ENCODE measurements at regions not wholly inside any gene's neighbourhood (a gene's known extent, or its start where the extent isn't known, plus 50 kb on each side); places are given as distances from the start of the nearest gene placed in this dataset.

DNA sequence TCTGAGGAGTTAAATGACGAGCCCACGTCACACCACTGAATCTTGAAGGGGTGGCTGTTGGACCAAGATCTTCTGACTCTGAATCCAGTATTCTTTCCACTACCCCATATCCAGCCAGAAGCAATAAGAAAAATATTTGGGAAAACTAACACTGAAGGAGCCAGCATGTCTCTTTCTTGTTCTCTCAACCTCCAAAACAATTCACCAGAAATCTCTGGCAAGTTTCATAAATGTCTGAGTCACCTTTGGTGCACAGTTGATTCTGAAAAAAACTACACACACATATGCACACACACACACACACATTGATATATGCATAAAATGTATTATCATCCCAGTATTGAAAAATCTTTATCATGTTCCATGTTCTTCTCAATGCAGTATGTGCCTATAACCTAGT, 104.3 kb upstream of the BLID start:
- Mint-ChIP-seq H3K27ac (no peak overlapping the region), H3K4me1 (no peaks in the 10 kb centered on the region), H3K9me3 (no peaks in the 10 kb centered on the region), H3K4me3 (no peak overlapping the region), H3K36me3 (no peaks in the 10 kb centered on the region), H3K27me3 (peaks cover 5% of the 10 kb centered on the region)

DNA sequence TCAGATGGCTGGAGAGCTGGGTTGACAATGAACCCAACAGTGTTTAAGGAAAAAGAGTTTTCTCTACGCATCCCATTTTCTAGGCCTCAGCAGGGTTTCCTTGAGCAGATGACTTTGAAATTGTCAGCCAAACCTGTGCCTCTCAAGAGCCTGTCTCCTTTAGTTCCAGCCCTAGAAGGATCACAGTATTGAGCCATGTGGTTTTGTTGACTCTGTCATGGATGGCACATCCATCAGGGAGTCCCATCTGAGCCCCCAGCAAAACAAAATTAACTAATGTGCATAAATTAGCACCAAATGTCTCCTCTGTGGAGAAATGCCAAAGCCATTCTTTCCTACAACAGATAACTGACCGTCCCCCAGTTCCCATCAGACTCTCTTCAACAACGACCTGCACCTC, 103.8 kb upstream of the BLID start:
- Mint-ChIP-seq H3K4me1 (no peaks in the 10 kb centered on the region), H3K4me3 (no peak overlapping the region), H3K27me3 (peaks cover 5% of the 10 kb centered on the region), H3K27ac (no peak overlapping the region), H3K36me3 (no peaks in the 10 kb centered on the region), H3K9me3 (no peaks in the 10 kb centered on the region)

GRCh38 chr11:122215244-122215992, 99.4 kb upstream of the BLID start:
- H3K4me3 Mint-ChIP-seq: no peak overlapping the region
- no peaks in the 10 kb centered on the region for H3K9me3 Mint-ChIP-seq
- H3K36me3 Mint-ChIP-seq: no peaks in the 10 kb centered on the region
- H3K27ac Mint-ChIP-seq: no peak overlapping the region
- H3K4me1 Mint-ChIP-seq: no peaks in the 10 kb centered on the region
- peaks cover 5% of the 10 kb centered on the region for H3K27me3 Mint-ChIP-seq

DNA sequence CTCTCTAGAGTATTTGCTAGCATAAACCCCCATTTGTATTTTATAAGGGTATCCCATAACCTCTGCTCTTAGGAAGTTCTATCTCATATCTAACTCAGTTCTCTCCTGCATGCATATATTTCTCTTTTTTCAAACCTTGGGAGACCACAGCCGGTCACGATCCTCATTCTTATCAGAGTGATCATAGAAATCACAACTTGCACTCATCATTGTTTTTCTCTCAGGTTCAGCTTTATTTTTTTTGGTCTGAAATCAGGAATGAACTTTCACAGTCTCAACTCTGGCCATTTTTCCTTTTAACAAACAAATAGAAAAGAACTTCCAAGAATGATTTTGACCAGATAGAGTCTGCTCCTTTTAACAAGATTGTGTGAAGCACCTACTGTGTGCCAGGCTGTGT, 98.6 kb upstream of the BLID start:
- H3K27me3 Mint-ChIP-seq: peaks cover 3% of the 10 kb centered on the region
- no peaks in the 10 kb centered on the region for H3K4me1 Mint-ChIP-seq
- H3K36me3 Mint-ChIP-seq: no peaks in the 10 kb centered on the region
- H3K9me3 Mint-ChIP-seq: no peaks in the 10 kb centered on the region
- H3K4me3 Mint-ChIP-seq: no peak overlapping the region
- no peak overlapping the region for H3K27ac Mint-ChIP-seq

GRCh38 chr11:122214080-122214479, 98.1 kb upstream of the BLID start:
- H3K4me3 Mint-ChIP-seq: no peak overlapping the region
- no peaks in the 10 kb centered on the region for H3K36me3 Mint-ChIP-seq
- H3K27me3 Mint-ChIP-seq: peaks cover 2% of the 10 kb centered on the region
- no peak overlapping the region for H3K27ac Mint-ChIP-seq
- no peaks in the 10 kb centered on the region for H3K4me1 Mint-ChIP-seq
- H3K9me3 Mint-ChIP-seq: no peaks in the 10 kb centered on the region

DNA sequence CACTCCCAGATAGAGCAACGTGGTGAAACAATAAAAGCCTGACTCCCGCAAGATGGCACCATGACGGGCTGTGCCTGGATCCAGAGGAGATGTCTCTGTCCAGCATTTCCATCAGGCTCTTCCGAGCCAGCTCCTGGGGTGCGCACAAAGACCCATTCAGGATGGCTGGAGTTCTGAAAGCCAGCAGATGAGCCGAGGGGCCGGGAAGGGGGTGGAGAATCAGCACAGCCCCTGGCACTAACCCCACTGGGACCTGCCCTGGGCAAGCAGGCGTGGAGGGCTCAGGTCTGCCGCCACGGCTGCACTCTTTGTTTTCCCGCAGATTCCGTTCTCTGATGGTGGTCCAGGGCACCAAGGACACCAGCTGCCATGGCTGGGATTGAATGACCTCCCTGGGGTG, 97.2 kb upstream of the BLID start:
- Mint-ChIP-seq H3K36me3 (no peaks in the 10 kb centered on the region), H3K27ac (no peak overlapping the region), H3K9me3 (no peaks in the 10 kb centered on the region), H3K4me3 (no peak overlapping the region), H3K4me1 (no peaks in the 10 kb centered on the region), H3K27me3 (no peaks in the 10 kb centered on the region)

- H3K4me1 Mint-ChIP-seq: no peaks in the 10 kb centered on the region
Observed at GRCh38 chr11:122210367-122210997, 94.5 kb upstream of the BLID start.

DNA sequence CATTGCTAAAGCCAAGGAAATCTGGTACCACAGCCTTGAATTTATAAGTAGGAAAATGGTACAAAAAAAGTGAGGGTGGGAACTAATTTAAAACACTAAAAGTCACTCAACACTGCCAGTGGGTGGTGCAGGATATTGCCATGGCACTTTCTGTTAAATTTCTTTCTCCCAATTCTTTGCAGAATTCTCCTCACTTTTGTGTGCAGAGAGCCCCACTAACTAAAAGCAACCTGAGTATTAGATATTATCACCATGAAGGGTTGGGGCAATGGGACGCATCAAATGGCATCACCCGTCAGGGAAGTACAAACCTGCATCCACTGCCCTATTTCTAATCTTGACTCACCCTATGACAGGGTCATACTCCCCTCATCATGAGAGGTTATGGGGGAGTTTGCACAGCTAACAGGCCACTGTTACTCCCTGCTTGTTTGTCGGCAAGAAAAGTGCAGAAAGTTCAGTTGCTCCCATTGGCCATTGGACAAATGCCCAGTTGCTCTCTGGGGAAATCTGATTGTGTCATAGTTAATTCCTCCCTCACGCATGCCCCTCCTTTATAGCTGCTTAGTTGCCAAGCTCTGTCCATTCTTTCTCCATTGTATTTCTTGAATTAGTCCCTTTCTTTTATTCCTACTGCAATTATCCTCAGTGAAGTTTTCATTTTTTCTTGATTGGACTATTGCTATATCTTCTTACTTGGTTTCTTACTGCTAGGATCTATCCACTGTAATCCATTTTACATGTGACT, 93.8 kb upstream of the BLID start:
- H3K27ac Mint-ChIP-seq: no peak overlapping the region
- peaks cover 2% of the 10 kb centered on the region for H3K27me3 Mint-ChIP-seq
- no peaks in the 10 kb centered on the region for H3K36me3 Mint-ChIP-seq
- H3K4me3 Mint-ChIP-seq: no peak overlapping the region
- H3K4me1 Mint-ChIP-seq: no peaks in the 10 kb centered on the region
- H3K9me3 Mint-ChIP-seq: no peaks in the 10 kb centered on the region

More at GRCh38 chr11:122210367-122210997, 94.5 kb upstream of the BLID start:
- H3K9me3 Mint-ChIP-seq: no peaks in the 10 kb centered on the region
- H3K27ac Mint-ChIP-seq: no peak overlapping the region
- H3K36me3 Mint-ChIP-seq: no peaks in the 10 kb centered on the region
- H3K4me3 Mint-ChIP-seq: no peak overlapping the region
- H3K27me3 Mint-ChIP-seq: peaks cover 2% of the 10 kb centered on the region

DNA sequence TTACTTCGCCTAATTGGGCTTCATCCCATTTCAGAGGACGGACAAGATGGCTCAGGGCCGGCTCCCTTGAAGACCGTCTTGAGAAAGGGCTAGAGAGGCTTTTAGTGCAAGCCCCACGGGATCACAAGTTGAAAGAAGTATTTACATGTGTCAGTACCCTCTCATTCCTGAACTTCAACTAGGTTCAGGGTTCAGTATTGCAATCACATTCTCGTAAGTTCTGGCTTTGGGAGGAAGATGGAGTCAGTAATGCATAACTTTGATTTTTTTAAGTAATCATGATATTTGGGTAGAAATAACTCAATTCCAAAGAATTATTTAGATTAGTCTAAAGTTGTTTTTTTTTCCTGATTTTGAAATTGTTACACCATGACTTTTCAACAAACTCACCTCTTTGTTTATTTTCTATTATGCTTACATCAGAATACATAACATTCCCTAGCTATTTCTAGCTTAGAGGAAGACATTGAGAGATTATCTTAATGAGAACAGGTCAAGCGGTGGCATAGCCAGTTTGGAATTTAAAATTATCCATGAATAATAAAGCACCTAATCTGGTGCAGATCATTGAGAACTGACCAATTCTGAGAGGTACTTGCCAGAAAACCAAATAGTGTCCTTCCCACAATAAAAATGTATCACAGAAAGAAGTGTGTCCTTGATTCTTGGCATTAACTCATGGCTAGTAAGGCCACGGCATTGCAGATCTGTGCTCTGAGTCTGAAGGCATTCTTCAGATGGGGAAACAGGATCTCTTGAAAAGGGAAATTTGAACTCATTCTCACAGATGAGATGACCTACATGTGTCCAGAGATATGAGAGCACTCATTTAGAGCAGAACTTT, 92.1 kb upstream of the BLID start:
- Mint-ChIP-seq H3K36me3 (no peaks in the 10 kb centered on the region), H3K4me3 (no peak overlapping the region), H3K4me1 (no peaks in the 10 kb centered on the region), H3K9me3 (no peaks in the 10 kb centered on the region), H3K27ac (no peak overlapping the region), H3K27me3 (peaks cover 7% of the 10 kb centered on the region)

- H3K4me1 Mint-ChIP-seq: no peaks in the 10 kb centered on the region
- H3K36me3 Mint-ChIP-seq: no peaks in the 10 kb centered on the region
- no peak overlapping the region for H3K27ac Mint-ChIP-seq
- H3K27me3 Mint-ChIP-seq: peaks cover 11% of the 10 kb centered on the region
- H3K4me3 Mint-ChIP-seq: no peak overlapping the region
- no peaks in the 10 kb centered on the region for H3K9me3 Mint-ChIP-seq
Observed at GRCh38 chr11:122207505-122207904, 91.5 kb upstream of the BLID start.

GRCh38 chr11:122205036-122205435, 89.0 kb upstream of the BLID start:
- H3K9me3 Mint-ChIP-seq: no peaks in the 10 kb centered on the region
- H3K4me3 Mint-ChIP-seq: no peak overlapping the region
- H3K4me1 Mint-ChIP-seq: no peaks in the 10 kb centered on the region
- H3K27me3 Mint-ChIP-seq: peaks cover 16% of the 10 kb centered on the region
- H3K36me3 Mint-ChIP-seq: no peaks in the 10 kb centered on the region
- no peak overlapping the region for H3K27ac Mint-ChIP-seq

DNA sequence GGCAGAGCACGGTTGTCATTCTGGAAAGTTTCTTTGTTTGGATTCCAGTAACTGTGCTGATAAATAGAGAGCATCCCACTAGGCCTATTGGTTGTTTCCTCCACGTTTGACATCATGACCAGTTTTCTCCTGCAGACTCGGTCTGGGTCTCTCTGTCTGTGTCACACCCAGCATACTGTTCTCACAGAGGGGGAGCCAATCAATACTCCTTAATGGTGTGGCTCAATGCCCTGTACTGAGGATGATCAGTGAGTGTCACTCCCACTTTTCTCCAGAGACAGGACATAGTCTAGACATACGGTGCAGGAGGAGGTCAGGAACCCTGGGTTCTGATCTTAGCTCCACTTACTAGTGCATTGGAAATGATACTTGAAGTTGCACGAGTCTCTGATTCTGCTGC, 88.2 kb upstream of the BLID start:
- Mint-ChIP-seq H3K9me3 (no peaks in the 10 kb centered on the region), H3K4me1 (no peaks in the 10 kb centered on the region), H3K4me3 (no peak overlapping the region), H3K27ac (no peak overlapping the region), H3K36me3 (no peaks in the 10 kb centered on the region), H3K27me3 (peaks cover 16% of the 10 kb centered on the region)

- H3K9me3 Mint-ChIP-seq: no peaks in the 10 kb centered on the region
- no peaks in the 10 kb centered on the region for H3K4me1 Mint-ChIP-seq
- H3K36me3 Mint-ChIP-seq: no peaks in the 10 kb centered on the region
- H3K27me3 Mint-ChIP-seq: peaks cover 16% of the 10 kb centered on the region
- no peak overlapping the region for H3K4me3 Mint-ChIP-seq
- no peak overlapping the region for H3K27ac Mint-ChIP-seq
Observed at GRCh38 chr11:122202951-122203456, 87.0 kb upstream of the BLID start.

DNA sequence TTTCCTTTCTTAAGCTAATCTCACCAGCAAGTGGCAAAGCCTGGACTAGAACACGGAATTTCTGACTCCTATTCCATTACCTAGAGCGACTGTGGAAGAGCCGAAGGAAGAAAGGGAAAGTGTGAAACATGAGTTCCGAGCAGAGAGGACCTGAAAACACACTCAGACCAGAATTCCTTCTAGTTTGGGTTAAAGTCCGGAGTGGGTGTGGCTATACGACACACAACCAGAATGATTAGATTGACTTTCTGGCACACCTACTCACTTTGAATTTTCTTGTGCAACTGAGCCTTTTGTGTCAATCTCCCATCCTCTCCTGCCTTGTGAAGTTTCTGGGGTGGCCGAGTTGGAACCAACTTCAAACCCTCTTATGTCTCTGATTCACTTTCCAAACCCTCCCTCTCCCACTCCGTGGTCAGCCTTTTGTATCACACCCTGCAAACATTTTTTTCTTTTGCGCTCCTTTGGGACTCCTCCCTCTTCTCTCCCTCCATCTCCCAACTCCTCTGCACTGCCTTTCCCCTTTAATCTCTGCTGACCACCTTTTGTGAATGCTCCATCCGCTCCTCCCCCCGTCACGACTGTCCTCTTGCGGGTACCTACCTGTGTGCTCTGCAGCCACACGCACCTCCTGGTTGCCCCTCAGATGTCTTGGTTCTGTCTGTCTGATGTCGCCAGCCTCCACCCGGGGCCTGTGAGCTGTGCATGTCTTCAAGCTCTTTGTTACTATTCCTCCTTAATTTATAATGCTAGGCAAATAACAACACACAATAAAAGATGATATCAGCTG, 86.3 kb upstream of the BLID start:
- Mint-ChIP-seq H3K4me3 (no peak overlapping the region), H3K36me3 (no peaks in the 10 kb centered on the region), H3K9me3 (no peaks in the 10 kb centered on the region), H3K27me3 (peaks cover 16% of the 10 kb centered on the region), H3K4me1 (no peaks in the 10 kb centered on the region), H3K27ac (no peak overlapping the region)

GRCh38 chr11:122201106-122201505, 85.1 kb upstream of the BLID start:
- Mint-ChIP-seq H3K27me3 (peaks cover 17% of the 10 kb centered on the region), H3K4me3 (no peak overlapping the region), H3K4me1 (no peaks in the 10 kb centered on the region), H3K27ac (no peak overlapping the region), H3K9me3 (no peaks in the 10 kb centered on the region), H3K36me3 (no peaks in the 10 kb centered on the region)
